Renal cortical epithelial cell (primary cell): ENCODE measurements at regions not wholly inside any gene's neighbourhood (a gene's known extent, or its start where the extent isn't known, plus 50 kb on each side); places are given as distances from the start of the nearest gene placed in this dataset.

ENCODE experiments used
- DNase-seq: peaks from one replicate; pipeline ENCODE4 v3.0.0-alpha.2; 2011; ENCODE audit warnings: low read depth

- DNase-seq = no peak
Measured at GRCh38 chr16:65457084-65457483, 335.2 kb upstream of the CDH11 start.

- no peak for DNase-seq
Measured at GRCh38 chr16:65455761-65456160, 333.9 kb upstream of the CDH11 start.

GRCh38 chr16:65453646-65454045 is 331.8 kb upstream of the CDH11 start:
- no peak for DNase-seq

DNA sequence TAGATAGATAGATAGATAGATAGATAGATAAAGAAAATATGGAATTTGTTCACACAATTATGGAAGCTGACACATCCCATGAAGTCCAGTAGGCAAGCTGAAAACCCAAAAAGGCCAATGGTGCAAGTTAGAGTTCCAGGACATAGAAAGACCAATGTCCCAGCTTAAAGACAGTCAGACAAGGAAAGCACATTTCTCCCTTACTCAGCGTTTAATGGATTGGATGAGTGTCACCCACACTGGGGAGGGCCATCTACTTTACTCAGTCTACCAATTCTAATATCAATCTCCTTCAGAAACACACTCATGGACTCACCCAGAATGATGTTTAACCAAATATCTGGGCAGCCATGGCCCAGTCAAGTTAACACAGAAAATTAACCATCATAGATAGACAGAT is 327.7 kb upstream of the CDH11 start:
- DNase-seq = no peak

DNA sequence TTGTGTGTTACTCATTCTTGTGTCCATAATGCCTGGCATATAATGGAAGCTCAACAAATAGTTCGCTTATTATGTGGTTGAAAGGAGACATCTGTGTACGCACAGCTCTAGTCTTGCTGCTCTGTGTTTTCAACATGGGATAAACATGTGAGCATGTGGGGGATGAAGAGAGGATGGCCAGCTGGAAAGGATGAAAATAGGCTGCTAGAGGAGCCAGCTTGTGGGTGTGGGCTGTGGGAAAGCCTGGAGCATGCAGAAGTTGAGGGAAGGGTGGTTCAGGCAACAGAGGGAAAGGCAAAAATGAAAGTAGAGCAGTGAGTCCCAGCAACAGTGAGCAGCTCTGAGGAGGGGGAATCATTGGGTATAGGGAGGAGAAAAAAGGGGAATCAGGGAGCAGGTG is 324.6 kb upstream of the CDH11 start:
- DNase-seq = no peak

GRCh38 chr16:65445313-65446260 is 323.7 kb upstream of the CDH11 start:
- DNase-seq = no peak

DNA sequence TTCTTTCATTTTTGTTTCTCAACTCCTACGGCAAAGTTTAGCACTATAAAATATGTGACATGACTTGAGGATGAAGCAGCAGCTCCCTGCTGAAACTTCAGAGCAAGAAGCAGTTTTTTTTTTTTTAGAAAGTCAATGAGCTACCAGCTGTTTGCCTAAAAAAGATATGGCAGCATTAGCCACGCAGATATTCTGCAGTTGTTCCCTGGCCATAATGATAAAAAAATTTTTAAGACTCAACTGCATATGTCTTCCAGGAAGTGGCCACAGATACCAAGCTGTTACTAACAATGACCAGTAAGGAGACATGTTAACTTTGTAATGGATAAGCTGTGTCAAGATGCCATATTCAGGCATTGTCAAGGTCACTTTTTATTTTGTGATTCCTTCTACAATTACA is 319.6 kb upstream of the CDH11 start:
- DNase-seq = no peak

- no peak for DNase-seq
Measured at GRCh38 chr16:65429504-65430181, 307.8 kb upstream of the CDH11 start.

- no peak for DNase-seq
Measured at GRCh38 chr16:65426484-65426883, 304.6 kb upstream of the CDH11 start.

DNA sequence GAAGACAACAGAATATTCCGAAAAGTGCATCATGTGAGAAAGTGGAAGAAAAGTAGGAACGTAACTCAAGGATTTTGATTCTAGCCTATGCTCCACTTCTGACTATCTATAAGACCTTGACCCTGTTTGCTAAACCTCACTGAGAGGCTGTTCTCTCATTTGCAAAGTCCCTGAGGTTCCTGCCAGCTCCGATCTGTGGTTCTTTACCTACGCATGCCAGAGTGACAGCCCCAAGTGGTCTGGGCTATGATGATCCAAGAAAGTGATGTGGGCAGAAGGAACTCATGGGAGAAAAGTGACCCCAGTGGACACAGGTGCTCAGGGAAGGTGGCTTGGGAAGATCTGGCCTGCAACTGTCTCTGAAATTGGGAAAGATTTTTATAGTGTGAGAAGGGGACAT is 301.1 kb upstream of the CDH11 start:
- no peak for DNase-seq

DNA sequence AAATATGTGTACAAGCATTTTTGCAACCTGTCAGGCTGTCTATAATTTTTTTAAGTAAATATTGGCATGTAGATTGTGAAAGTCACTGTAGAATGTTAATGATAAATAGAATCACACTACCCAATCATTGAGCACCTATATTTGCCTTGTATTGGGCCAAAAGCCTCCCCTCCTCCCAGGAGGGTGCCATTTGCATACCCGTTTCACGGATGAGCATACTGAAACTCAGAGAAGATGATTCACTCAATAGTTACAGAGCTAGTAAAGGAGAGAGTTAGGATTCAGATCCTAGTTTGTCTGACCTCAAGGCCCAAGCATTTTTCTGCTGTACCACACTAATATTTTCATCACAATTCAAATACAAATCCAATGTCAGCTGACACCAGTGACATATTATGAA is 299.7 kb upstream of the CDH11 start:
- no peak for DNase-seq

DNA sequence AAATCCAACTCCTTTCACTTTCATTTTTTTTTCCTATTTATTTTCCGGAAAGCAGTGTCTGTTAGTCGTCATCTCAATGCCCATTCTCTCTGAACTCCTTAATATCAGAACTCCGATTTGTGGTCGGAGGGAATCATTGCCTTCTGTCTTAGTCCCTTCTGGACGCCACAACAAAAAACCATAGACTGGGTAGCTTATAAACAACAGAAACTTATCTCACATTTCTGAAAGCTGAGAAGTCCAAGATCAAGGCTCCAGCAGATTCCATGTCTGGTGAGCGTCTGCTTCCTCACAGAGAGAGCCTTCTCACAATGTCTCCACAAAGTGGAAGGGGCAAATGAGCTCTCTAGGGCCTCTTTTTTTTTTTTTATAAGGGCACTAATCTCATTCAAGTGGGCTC is 296.6 kb upstream of the CDH11 start:
- no peak for DNase-seq

- peak; percentile 16 for DNase-seq
Measured at GRCh38 chr16:65415460-65415859, 293.6 kb upstream of the CDH11 start.

GRCh38 chr16:65414284-65414984 is 292.6 kb upstream of the CDH11 start:
- peak; percentile 52 for DNase-seq

GRCh38 chr16:65413861-65414260 is 292.0 kb upstream of the CDH11 start:
- DNase-seq = no peak

- DNase-seq = peak; percentile 17
Measured at GRCh38 chr16:65410801-65411200, 288.9 kb upstream of the CDH11 start.

- no peak for DNase-seq
Measured at GRCh38 chr16:65409510-65409909, 287.6 kb upstream of the CDH11 start.

DNA sequence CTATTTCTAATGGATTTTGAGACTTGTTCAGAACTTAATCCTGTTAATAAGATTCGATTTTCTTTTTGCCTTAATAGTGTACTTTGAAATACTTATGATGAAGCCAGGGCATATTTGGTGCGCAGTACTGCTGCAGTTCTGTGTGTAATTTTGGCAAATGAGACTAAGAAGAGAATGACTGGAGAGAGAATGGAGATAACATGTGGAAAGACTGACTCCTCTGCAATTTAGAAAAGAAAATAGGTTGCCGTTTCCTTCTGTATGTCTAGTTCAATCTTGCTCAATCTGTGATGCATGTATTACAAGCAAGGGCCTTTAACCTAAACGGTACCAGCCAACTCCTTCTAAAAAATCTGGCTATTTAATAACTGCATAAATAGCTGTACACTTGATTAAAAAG is 285.1 kb upstream of the CDH11 start:
- no peak for DNase-seq

GRCh38 chr16:65406116-65406515 is 284.3 kb upstream of the CDH11 start:
- no peak for DNase-seq

DNA sequence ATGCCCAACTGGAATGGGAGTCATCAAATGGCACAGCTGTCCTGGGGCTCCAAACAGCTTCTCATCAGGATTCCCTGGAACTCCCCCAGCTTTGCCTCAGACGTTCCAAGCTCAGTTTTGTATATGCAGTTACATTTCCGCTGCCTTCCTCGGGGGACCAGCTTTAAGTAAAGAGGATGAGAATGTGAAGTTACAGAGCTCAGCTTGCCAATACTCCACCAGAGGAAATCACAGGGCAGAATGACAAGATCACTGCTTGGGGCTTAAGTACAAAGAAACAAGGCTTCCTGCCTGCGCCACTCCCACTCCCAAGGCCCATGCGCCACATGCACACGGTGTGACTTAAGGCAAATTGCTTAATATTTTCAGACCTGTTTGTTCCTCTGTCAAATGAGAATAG is 272.4 kb upstream of the CDH11 start:
- DNase-seq = no peak

GRCh38 chr16:65392806-65393565 is 271.1 kb upstream of the CDH11 start:
- DNase-seq = no peak

- no peak for DNase-seq
Measured at GRCh38 chr16:65388592-65388991, 266.7 kb upstream of the CDH11 start.
